HG03060 (cell line): ENCODE measurements at regions not wholly inside any gene's neighbourhood (a gene's known extent, or its start where the extent isn't known, plus 50 kb on each side); places are given as distances from the start of the nearest gene placed in this dataset.
A peak's percentile ranks its signal among the peaks of the same experiment; 100 is the strongest.

Source experiments
- ATAC-seq: cut with Tn5 transposase; IDR thresholded peaks from one replicate; pipeline ENCODE4 v1.9.1; 2021; ENCODE audit warnings: low read depth, moderate number of reproducible peaks; ENCODE audit not compliant: unreplicated experiment

DNA sequence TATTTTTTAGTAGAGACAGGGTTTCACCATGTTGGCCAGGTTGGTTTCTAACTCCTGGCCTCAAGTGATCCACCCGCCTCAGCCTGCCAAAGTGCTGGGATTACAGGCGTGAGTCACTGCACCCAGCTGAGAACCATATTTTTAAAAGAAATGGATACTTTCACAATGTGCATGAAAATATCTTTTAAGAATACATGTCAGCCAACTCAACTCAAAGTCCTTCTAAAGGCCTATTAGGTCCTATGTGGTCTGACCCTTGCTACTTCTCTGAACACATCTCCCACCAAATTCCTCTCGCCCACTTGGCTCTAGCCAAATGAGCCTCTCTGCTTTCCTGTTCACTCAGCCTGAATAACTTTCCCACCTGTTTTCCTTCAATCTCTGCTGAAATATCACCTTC is 119.6 kb downstream of the MTX2 start:
- ATAC-seq = no peak

DNA sequence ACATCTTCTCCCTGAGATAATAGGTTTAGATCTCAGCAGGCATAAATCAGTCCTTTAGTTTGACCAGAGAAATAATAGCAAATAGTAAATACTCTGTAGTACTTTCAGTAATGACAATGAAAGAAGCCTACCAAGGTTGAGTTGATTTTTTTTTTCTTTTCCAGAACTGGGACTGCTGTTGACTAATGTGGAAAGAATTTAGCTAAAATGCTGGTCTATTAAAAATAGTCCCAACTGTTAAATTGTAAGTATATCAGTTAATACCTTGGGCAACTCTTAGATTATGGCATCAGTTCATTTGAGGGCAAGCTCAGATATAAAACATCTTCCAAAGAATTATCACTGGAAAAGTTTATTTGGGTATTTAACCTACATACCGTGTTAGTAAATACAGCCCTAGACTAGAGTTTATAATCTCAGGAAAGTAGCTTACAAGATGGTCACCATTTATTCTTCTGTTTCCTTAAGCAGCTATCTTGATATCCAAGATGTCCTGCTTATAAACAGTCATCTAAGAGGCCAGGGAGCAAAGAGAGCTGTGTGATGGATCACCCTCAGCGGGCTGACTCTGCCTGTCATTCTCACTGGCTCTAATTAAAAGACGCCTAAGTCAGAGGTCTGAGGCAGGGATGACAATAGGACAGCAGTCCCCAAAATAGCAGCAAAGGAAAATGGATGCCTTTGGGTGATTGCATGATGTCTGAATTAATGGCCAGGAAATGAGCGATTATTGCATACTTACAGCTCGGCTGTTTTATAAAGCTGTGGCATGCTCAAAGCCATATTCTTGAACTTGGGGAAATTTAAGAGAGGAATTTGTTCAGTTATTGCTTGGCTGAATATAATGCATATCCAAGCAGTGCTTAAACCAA is 121.3 kb downstream of the MTX2 start:
- no peak for ATAC-seq

DNA sequence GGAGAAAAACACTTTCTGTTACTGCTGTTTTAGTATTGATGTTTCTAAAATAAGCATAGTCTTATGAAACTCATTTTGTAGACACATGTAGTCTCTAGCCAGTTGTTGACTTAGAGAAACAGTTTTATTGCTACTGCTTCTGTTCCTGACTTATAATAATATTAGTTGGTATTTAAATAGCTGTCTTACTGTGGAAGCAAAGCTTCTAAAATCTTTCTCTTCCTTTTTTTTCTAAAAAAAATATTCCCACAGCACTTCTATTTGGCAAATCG is 121.8 kb downstream of the MTX2 start:
- ATAC-seq = no peak

DNA sequence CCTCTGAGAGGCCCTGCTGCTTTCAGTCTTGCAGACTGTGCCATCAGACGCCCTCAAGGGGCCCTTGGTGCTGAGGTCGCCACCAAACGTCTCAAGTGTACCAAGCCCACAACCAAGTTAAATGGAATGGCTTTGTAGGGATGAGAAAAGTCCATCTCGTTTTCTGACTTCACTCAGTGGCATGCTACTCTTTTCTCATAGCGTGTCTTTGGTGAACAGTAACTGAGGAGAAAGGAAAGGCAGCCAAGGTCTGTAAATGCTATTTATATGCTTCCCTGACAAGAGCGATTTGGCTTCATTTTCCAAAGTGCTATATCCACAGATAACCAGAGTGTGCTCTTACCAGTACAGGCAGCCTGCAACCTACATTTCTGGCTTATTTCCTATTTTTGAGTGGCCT is 123.0 kb downstream of the MTX2 start:
- no peak for ATAC-seq

DNA sequence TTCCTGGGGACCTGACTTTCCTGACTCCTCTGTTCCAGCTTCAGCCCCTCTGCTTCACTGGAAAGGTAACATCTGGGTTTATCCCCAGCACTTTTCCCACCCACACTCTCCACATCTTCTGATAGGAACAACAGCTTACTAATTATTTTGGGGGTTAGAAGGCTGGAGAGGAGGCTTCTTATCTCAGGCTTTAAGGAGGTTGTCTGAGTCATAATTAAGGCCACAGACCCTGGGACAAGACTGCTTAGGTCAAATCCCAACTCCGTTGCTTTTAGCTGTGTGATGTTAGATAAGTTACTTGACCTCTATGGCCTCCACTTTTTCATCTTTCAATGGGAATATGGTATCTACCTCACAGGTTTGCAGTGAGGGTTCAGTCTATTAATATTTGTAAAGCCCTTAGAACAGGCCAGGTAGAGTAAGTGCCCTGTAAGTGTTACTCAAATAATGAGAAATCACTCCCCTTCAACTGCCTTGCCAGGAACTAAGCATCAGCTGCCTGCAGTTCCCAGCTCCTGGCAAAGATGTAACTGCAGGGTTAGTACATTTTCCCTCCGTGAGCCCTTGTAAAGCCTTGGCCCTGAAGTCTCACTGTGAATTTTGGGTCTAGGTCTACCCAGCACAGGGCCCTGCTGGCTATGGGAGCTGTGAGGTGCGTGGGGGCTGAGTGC is 123.6 kb downstream of the MTX2 start:
- no peak for ATAC-seq

DNA sequence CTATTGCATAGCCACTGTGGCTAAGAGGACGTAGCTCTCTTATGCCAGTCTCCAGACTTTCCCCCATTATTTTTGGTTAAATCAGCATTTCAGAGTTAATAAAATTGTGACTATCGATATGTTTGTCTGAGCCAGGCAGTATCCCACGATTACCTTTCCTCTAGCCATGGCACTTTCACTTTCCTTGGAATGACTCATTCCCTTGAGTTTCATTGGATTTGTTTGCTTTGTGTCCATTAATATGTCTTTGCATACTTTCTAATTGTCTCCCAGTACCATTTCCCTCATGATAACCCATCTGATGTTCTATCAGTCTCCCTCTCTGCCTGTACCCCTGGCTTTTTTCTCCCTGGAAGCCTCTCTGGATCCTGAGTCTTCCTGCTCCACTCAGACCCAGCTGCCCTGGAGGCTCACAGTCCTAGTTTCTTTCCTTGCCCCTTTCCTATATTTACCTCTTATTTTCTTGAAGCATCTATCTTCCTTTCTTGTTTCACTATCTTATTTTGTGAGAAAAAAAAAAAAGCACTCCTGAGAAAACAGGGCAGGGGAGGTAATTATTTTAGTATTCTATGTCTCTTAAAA is 126.1 kb downstream of the MTX2 start:
- no peak for ATAC-seq

DNA sequence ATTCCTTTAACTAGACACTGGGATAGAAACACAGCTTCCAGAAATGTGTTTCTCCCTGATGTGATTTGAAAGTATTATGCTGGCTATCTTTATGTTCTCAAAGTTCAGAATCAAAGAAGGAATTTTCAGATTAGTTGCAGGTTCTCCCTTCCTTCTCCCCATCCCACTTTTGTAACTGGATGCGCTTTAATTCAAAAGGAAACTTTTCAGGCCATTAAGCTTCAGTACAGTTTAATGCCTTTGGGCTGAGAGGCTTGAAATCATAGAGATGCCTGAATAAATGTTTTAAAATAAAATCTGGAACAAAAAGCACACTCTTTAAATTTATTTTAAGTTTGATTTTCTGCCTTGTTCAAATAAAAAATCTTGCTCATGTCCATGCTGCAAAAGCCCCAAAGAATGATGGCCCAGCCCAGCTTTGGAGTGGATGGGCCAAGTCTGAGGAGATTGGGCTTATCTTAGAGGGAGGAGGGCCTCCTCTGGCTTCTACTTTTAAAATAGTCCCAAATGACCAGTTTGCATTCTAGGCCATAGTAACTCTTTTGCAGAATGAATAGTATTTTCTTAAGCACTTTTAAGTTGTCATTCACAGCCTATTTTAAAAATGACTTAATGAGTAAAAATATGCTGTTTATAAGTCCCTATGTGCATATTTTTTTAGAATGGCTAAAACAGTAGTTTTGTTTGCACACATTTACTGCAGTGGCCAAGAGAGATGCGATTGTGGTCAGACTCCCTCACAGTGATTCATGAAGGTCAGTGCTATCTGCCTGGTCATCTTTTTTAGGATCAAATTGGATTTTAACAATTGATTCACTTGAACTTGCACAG is 129.2 kb downstream of the MTX2 start:
- ATAC-seq = no peak

DNA sequence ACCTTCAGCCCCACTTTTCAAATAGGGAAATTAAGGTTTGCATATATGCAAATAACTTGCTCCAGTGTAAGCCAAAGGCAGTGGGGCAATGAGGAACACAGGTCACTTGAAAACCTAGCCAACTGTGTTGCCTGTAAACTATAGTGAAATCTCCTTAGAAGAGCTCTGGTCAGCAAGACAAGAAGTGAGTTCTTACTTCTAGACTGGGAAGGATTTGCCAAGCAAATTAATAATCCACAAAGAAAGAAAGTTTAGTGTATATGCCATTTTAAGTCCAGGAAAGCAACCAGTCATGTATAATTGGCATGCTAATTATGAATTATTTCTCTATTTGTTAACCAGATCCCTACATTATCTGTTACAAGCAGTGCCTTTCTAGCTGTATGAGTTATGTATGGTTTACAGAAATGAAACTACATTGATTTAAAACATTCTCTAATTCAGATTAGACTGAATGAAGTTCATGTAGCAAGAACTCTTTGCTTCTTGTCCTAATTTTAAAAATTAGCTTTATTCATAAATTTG is 129.9 kb downstream of the MTX2 start:
- ATAC-seq = no peak

DNA sequence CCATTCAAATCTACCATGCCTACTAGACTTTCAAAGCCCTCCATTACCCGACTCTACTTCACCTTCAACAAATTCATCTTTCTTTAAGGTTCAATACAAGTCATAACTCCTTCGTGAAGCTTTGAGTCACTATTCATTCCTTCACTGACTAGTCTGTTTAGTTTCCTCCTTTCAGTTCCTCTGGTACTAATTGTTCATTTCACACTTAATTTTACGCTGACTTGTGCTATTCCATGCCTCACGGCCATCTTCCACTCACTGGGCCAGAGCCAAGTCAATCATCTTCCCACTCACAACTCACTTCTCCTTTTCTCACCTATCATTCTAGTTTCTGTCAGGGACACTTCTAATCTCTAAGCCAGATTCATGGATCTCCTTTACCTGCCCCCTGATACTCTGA is 136.2 kb downstream of the MTX2 start:
- peak; percentile 94 for ATAC-seq

DNA sequence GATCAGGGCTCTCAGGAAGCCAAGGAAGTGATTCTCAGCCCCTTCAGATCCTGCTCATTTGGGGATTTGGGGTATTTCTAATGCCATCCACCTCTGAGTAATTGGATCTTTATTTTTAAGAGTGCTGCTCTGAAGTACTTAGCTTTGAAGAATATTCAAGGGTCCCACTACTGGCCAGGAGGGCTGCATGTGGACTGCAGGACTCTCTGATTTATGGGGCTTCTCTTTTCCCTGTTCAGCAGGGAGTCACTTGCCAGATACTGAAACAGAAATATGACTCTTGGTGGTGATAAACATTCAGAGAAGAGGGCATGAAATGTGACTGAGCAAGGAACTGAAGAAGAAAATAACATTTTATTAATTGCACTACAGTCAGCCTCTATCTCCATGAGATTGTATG is 138.5 kb downstream of the MTX2 start:
- ATAC-seq = no peak

DNA sequence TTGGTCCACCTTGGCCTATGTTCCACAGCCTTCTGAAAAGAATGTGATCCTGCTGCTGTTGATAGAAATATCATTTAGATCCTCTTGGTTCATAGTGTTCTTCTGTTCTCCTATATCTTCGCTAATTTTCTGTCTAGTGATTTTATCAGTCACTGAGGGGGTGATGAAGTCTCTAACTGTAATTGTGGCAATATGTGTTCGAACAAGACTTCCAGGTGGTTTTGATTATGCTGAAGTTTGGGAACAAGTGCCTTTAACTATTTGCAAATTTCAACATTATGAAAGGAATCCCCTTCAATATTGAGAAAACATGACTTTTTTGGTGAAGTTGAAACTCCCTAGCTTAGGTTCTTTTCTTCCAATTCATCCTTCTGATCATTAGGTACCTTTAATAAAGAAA is 140.4 kb downstream of the MTX2 start:
- ATAC-seq = no peak

DNA sequence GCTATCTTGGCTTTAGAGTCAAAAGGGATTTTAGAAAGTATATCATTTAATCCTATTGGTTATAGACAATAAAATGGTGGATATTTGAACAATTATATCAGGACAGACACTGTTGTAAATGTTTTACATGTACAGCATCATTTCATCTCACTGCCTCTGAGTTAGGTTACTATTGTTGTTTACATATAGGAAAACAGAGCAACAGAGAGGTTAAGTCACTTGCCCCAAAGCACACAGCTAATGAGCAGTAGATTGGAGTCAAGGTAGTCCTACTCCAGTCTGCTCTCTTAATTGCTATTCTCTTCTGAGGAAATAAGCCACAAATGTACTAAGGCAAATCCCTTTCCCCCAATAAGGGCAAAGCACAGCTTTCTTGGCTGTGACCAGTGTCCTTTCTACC is 142.9 kb downstream of the MTX2 start:
- no peak for ATAC-seq

DNA sequence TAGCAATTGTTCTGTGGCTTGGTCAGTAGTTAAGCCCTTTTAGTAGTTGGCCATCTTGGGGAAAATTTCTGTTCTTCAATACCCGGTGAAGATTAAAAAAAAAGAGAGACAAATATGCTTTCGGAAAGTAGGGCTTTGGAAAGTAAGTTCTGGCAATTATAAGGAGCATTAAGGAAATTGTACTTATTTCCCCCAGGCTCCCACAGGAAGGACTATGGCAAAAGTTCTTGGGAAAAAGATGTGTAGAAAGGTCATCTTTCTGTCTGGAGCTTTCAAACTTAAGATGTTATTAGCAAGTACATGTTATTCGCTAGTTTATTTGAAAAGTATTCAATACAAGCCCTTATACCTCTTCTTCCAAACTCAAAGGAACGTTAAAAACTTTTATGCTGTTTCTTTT is 144.5 kb downstream of the MTX2 start:
- ATAC-seq = no peak

DNA sequence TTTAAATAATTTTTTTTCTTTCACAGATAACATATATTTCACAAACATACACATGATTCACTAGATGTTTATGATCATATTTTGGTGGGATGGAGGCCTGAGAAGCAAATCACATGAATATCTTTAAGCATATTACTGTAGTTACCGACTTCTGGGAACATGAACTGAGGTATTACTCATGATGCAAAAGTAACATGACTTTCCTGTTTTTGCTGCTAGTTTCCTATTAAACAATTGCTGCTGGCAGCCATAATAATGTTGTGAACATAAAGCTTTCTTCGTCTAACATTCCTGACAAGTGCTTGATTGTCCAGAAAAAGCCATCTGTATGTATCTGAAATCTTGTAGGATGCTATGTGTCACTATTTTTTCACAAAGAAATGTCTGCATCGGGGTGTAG is 145.4 kb downstream of the MTX2 start:
- ATAC-seq = no peak

DNA sequence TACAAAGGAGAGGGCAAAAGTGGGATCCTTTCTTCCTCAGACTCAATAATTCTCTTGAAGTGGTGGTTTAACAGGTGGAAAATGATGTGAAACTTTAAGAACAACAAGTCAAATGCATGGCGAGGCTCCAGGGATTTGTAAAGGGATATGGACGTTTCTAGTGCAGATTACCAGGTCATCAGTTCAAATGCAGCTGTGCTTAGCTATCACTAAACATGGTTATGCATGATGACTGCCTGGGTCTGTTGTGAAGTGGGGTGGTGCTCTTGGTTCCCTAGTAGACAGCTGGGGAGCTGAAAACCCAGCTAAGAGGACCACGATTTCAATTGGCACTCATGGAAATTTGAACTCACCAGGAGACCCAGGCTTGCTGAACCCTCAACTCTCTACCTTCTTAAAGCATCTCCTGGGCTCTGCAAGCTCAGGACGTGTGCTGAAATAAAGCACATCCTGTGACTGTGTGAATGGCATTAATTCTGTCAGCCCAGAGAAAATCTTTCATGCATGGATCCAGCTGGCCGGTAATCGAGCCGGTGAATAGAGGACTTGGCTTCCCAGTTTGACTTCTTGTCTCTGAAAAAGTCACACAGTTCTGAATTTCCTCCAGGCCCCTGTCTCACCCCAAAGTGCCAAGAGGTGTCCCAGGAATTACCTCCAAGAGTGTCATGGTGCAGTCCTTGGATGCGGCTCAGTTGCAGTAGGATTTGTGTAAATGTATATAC is 146.1 kb downstream of the MTX2 start:
- ATAC-seq = no peak

DNA sequence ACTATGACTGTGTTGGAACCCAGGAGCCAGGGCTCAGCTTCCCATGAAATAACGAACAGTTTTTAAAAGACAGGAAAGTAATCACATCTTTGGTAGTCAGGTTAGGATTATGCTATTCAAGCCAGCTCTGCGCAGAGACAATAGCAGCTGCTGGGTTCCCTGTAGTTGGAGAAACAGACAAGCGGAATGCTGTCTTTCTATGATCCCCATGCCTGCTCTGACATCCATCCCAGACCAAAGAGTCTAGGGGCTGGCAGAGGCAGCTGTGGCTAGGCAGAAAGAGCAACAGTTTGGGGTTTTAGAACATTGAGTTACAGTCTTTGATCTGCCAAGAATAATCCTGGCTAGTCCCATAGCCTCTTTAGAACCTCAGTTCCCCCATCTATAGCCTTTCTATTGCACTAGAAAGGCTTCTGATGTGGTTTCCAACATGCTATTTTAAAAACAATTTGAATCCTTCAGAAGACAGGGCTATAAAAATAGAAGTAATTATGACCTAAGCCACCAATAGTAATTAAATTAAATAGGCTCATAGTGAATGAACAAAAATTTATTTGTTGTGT is 146.8 kb downstream of the MTX2 start:
- ATAC-seq = no peak

DNA sequence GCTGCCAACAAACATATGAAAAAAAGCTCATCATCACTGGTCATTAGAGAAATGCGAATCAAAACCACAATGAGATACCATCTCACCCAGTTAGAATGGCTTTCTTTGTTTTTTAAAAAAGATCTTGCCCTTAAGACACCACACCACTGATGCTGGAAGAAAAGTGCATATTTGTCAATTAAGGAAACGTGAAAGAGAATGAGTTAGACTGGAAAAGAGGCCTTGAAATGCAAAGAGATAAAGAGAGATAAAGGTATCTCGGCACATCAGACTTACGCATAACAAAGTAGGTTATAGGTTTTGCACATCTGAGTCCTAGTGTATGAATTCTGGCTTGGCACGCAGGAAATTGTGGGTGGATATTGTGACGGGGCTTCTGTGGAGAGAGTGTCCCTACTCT is 149.5 kb downstream of the MTX2 start:
- no peak for ATAC-seq

DNA sequence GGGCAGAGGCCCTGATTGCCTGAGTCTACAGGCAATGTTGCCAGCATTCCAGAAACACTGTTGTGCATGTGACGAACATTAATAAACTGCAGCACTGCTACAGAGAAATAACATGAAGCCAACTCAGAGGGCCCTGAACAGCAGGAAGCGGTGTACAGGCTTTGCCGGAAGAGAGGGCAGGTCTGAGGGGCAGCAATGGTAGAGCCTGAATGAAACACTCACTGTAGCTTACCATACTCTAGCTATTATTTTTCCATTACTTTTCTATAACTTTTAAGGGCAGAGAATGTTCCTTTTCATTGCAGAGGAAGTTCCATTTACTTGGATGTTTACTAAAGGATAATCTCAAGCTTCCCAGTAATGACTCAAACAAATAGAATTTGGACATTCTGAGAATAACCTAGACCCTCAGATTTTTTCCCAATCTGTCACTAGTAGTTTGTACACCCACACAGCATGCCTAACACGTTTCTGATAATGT is 150.4 kb downstream of the MTX2 start:
- ATAC-seq = no peak

DNA sequence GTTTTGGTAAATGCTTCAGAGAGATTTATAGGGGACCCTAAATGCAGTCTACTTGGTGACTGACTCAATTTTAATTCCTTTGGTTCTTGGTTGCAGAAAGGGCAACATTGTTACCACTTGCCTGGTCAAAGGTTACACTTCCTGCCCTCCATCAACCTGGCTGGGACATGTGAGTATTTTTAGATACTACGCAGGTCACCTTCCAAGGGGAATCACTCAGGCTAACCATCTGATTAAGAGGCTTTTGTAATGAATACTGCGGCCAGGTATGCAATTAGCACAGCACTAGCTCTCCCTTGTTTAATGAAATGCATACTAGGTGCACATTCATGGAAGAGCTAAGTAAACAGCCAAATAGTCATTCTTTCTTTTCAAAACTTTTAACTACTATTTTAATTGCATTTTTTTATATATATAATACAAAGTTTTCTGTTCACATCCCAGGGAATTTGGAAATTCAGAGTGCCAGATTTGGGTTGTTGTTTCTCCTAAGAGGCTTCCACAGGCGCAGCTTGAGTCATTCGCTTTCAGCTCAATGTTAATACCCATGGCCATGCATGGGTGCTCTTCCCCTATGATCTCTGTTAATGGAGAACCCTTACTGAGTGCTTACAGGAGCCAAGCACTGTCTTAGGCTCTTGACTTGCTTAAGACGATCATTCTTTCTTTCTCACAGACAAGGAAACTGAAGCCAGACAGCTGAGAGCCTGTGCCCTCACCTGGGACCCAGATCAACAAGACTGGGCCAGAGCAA is 152.2 kb downstream of the MTX2 start:
- ATAC-seq = no peak
